SK-N-SH (cell line): ENCODE measurements at regions not wholly inside any gene's neighbourhood (a gene's known extent, or its start where the extent isn't known, plus 50 kb on each side); places are given as distances from the start of the nearest gene placed in this dataset.

Experiments
- EP300 ChIP-seq, 2 experiments: IDR thresholded peaks; 2 replicates each; pipeline versions ENCODE4 v1.4.0 to v1.6.1; 2012; ENCODE audit warnings: borderline replicate concordance in 1 of 2, low read depth in 1 of 2, low read length in 1 of 2
- FOXM1 ChIP-seq: IDR thresholded peaks from 2 replicates; pipeline ENCODE4 v1.4.0; 2012; ENCODE audit warnings: low read depth, mild to moderate bottlenecking
- JUND ChIP-seq: IDR thresholded peaks from 2 replicates; pipeline ENCODE4 v1.4.0; 2012
- NFIC ChIP-seq: IDR thresholded peaks from 2 replicates; pipeline ENCODE4 v1.4.0; 2012; ENCODE audit warnings: borderline replicate concordance
- PBX3 ChIP-seq: IDR thresholded peaks from 2 replicates; pipeline ENCODE4; 2012
- POLR2AphosphoS5 ChIP-seq: IDR thresholded peaks from 2 replicates; pipeline ENCODE4 v1.6.1; 2012; ENCODE audit warnings: low read depth, low read length
- RXRA ChIP-seq: IDR thresholded peaks from 2 replicates; pipeline ENCODE4 v1.4.0; 2012; ENCODE audit warnings: low read depth, mild to moderate bottlenecking, borderline replicate concordance
- TAF1 ChIP-seq: IDR thresholded peaks from 2 replicates; pipeline ENCODE4 v1.6.1; 2012; ENCODE audit warnings: low read depth, mild to moderate bottlenecking, low read length, moderate library complexity, borderline replicate concordance
- TF ChIP-seq, protein P1 (sequence below): fragments of 200-600 bp; sonication (generic); IDR thresholded peaks from 2 replicates; pipeline ENCODE4 v1.6.1; 2017; ENCODE audit warnings: antibody characterized with exemption, mild to moderate bottlenecking, moderate library complexity
- TF ChIP-seq, protein P2 (sequence below): IDR thresholded peaks from 2 replicates; pipeline ENCODE4 v1.4.0; 2012; ENCODE audit warnings: low read depth, borderline replicate concordance

DNA sequence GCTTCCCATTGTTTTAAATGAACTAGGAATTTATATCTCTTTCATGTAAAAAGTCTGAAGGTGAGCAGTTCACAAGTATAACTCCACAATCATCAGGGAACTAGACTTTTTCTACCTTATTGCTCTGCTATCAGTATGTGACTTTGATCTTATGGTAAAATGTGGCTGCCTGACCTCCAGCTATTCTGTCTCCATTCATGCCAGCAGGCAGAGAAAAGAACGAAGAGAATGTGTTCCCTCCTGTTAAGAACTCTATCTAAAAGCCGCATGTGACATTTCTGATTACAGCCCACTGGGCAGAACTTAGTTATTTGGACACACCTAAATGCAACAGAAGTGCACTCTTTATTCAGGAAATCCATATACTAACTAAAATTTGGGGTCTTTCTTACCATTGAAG is 102.8 kb upstream of the MBL2 start:
- TF ChIP-seq, protein P1, sequence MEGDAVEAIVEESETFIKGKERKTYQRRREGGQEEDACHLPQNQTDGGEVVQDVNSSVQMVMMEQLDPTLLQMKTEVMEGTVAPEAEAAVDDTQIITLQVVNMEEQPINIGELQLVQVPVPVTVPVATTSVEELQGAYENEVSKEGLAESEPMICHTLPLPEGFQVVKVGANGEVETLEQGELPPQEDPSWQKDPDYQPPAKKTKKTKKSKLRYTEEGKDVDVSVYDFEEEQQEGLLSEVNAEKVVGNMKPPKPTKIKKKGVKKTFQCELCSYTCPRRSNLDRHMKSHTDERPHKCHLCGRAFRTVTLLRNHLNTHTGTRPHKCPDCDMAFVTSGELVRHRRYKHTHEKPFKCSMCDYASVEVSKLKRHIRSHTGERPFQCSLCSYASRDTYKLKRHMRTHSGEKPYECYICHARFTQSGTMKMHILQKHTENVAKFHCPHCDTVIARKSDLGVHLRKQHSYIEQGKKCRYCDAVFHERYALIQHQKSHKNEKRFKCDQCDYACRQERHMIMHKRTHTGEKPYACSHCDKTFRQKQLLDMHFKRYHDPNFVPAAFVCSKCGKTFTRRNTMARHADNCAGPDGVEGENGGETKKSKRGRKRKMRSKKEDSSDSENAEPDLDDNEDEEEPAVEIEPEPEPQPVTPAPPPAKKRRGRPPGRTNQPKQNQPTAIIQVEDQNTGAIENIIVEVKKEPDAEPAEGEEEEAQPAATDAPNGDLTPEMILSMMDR: no peak
- TF ChIP-seq RXRA (no peak), NFIC (no peak), POLR2AphosphoS5 (no peak), FOXM1 (no peak), PBX3 (no peak), TAF1 (no peak), EP300 (IDR thresholded peaks at IDR 0.05; ENCODE audit: borderline replicate concordance in 1 of 2, low read depth in 1 of 2, low read length in 1 of 2) (no peak), JUND (no peak)
- TF ChIP-seq, protein P2, sequence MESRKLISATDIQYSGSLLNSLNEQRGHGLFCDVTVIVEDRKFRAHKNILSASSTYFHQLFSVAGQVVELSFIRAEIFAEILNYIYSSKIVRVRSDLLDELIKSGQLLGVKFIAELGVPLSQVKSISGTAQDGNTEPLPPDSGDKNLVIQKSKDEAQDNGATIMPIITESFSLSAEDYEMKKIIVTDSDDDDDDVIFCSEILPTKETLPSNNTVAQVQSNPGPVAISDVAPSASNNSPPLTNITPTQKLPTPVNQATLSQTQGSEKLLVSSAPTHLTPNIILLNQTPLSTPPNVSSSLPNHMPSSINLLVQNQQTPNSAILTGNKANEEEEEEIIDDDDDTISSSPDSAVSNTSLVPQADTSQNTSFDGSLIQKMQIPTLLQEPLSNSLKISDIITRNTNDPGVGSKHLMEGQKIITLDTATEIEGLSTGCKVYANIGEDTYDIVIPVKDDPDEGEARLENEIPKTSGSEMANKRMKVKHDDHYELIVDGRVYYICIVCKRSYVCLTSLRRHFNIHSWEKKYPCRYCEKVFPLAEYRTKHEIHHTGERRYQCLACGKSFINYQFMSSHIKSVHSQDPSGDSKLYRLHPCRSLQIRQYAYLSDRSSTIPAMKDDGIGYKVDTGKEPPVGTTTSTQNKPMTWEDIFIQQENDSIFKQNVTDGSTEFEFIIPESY: no peak
